HG02981 (cell line): ENCODE measurements at regions not wholly inside any gene's neighbourhood (a gene's known extent, or its start where the extent isn't known, plus 50 kb on each side); places are given as distances from the start of the nearest gene placed in this dataset.

ENCODE experiments used
- ATAC-seq: cut with Tn5 transposase; IDR thresholded peaks from one replicate; pipeline ENCODE4 v1.9.1; 2021; ENCODE audit warnings: mild to moderate bottlenecking, moderate library complexity; ENCODE audit not compliant: unreplicated experiment

DNA sequence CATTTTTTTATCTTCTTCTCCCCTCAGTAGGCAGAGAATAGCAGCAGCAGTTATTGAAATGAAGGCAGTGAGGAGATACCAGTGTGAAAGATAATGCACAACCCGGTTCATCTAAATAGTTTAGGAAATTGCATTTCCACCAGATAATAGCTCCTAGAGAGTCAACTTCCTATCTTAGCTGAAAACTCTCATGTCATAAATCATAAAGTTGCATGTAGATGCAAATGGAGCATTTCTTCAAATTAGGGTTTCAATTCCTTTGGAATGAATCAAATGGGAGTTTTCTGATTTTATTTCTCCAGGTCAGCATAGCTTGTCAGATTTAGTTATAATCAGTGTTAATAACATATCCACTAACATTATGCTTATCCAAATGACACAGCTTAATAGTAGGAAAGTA, 335.3 kb downstream of the CNTNAP4 start:
- no peak for ATAC-seq

DNA sequence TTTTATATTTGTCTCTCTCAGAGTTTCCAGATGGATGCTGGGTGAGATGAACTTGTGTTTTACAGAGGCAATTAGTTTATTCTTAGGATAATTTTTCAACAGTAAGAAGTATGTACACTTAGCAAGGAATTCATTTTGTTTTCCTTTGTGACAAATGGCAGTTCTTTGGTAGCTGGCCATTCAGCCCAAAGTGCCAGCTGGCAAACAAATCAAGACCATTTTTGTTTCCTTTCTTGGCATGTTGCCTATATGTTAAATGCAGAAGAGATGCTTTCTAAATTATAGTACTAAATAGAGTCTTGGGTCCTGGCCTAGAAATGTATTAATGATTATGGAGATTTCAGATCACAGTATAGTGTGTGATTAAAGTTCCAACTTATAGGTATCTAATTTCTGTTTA, 337.1 kb downstream of the CNTNAP4 start:
- ATAC-seq, result no peak

DNA sequence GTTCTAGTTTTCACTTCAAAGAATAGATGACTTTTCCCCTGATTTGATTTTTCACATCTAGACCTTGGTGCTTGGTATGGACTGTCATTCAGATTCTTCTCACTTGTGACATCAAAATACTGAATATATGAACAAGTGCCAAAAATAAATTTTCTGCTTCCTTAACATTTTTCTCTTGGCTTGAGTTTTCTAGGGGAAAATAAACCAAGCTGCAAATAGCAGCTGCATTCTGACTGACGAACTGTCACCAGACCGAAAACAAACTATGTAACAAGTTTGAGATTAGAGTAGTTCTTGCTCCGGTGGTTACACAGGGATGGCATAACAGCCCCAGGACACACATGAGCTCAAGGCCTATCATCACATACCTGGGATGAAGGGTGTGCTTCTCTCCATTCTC, 345.7 kb downstream of the CNTNAP4 start:
- no peak for ATAC-seq

DNA sequence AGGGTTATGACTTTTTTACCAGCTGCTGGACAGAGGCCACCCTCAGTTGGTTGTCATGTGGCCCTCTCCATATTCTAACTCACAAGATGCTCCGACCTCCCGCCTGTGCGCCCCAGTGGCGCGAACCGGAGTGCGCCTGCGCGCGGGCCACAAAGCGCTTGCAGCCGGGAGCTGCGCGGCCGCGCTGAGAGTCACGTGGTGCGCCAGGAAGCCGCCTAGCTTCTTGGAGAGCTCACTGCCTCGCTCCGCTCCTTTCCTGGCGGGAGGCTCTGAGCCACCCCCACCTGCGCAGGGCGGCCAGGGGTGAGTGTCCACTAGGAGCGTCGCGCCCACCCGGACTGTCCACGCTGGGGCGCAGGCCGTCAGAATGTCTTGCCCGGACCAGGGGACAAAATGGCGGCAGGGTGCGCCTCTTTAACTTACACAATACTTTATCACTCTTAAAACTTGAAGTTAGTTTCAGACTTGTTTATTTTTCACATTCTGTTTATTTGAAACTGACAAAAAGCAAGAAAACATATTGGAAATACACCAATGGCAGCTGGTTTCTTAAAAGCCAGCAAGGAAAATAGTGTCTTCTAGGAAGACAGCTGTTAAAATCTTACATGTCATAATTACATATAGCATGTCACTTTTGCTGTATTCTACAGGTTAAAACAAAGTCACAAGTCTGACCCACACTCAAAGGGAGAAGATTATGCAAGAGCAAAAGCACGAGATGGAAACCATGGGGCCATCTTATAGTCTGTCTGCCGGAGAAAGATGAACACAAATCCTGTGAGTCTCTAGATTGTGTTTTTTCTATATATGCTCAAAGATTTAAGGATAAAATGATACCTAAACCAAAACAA, 357.9 kb downstream of the CNTNAP4 start:
- no peak for ATAC-seq

DNA sequence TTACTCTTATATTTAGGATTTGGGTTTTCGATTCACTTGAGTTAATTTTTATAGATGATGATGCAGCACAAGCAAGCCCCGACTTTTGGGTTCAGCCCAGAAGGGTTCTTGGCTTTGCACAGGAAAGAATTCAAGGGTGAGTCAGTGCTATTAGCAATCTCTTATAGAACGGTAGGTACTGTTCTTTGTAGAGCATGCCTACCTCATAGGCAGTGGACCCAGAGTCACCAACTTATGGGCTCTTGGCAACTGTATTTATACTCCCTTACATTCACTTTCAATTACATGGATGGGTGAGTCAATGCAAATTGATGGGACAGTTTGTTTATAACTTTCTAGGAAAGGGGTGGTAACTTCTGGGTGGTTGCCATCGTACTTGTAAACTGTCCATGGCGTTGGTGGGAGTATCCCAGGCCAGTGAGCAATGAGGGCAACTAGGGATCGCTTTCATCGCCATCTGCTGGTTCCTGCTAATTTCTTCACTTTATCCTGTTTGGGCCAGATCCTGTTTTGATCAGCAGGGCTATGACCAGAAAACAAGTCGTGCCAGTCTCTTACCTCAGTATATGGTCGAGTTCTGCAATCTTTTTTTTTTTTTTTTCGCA, 362.6 kb downstream of the CNTNAP4 start:
- ATAC-seq, result peak; percentile 48

DNA sequence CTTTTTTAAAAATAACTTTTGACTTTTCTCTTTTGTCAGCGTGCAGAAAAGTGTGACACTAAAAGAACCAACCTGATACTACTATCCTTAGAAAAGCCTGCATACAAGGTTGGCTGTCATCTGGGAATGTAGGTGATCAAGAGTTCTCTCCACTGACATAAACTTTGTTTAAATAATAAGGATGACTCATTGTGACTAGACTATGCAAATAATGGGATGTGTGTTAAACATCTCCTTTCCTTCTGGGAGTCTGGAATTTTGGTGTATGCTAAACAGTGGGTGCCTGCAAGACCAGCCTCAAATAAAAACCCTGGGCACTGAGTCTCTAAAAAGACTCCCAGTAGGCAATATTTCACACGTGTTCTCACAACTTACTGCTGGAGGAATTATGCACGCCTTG, 373.4 kb downstream of the CNTNAP4 start:
- ATAC-seq, result no peak

DNA sequence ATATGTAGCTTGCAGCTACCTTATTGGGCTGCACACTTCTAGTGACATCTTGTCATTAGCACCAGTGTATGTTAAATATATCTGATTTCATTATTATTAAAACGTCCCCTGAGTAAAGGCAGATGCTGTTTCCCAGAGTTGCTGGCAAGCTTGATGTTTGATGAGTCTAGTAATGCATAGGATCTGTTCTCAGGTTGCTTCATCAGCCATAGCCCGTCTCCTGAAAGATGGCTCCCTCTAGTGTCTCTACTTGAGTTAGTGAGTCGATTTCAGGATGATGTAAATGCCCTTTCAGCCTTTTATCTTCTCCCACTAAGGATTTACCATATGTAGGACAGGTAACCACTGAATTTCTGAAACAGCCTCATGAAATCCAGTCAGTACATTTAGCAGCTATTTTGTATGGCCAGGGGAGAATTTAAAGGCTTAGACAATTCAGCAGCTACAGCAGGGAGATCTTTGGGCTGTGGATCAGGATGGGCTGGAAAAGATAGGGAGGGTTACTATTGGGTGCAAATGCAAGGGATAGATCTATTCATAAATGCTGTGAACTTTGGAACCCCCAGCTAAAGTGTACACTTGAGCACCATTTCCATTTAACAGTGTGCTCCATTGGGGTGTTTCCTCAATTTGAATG, 376.3 kb downstream of the CNTNAP4 start:
- ATAC-seq, result peak; percentile 69

DNA sequence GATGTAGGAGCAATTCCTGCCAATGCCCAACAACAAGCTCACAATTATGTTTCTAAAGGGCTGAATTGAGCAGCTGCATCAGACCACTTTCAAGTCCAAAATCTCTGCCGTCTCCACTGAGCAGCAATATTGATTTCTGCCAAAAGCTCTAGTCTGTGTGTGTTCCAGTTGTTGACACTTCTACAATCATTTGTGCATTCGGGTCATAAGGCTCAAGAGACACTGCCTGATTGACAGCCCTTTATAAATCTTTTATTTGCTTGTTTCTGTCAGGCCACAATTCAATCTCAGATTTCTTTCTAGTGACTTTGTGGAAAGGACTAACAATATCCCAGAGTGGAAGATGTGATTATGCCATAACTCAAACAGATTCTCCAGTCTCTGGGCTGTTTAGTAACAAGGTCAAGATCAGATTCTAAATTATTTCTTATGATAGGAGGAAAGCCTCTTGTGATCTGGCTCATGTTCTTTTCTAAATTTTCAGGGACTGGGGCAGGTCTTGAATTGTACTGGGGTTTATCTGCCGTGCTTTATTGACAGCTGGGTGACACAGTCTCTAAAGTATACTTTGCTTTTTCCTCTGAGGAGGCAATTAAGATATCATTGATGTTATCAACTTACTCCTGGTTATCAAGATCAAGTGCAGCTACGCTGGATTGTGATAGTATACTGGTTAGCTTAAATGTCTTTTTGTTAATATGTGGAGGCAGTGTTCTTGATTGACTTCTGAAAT, 377.1 kb downstream of the CNTNAP4 start:
- ATAC-seq, result no peak

DNA sequence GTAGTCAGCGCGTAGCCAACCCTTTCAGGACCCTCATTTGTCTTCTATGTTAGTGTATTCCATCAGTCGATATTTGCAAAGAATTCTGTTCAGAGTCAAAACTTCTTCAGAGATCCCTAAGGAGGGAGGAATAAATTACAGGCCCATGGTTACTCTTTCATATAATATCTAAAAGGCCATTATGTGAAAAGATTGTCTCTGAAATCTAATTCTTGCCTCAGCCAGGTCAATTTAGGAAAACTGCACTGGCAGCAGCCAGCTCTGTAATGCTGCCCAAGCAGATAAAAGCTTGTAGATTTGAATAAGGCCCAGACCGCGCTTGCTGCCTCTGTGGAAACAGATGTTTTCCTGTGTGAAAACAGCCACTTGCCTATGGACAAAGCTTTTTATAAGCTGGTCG, 379.8 kb downstream of the CNTNAP4 start:
- ATAC-seq, result no peak

DNA sequence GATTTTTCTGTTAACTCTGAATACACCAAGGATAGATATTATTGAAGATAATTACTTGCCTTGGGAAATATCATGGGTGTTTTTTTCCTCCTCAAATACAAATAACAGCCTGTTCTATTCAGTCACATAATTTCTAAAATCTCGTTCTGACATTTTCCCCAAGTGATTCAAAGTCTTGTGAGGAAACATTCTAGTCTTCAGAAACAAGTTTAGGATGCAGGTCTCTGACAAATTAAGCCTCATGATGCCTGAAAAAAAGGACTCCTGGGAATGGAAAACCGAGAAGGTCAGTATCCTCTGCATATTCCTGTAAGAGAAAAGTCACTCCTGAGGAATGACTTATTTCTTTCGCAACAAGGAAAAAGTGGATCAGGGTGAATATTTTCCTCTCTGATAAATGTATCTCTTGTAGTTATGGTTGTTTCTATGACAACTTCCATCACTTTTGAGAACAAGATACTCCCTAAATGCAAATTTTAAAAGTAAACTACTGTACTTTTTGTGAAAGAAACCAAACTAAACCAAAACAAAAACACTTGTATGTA, 384.6 kb downstream of the CNTNAP4 start:
- ATAC-seq, result no peak

DNA sequence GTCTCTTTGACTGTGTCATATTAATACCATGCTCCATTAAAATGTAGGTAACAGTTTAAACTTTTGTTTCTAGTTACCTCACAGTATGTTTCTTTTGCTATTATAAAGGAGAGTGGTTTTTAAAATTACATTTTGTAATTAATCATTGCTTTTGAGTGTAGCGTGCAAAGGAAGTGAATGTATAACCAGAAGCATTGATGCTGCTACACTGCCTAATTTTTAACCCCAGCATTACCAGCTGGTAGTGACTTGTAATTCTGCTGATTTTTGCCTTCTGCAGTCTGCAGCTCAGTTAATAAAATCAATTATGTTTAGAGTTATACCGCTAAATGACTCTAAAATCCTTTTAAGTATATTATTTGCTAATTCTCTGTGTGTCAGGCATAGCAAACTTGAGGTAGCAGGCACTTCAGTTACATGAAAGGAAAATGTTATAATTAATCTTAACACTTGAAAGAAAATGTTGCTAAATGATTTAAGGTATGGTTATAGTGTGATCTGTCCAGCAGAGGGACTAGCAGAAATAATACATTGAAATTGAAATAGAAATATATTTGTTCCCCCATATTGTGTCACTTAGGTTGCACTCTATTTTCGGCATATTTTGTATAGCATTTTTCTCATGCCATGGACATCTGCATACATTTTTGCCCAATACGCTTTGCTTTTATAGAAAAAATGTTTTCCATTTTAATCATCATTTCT, 388.5 kb downstream of the CNTNAP4 start:
- no peak for ATAC-seq

DNA sequence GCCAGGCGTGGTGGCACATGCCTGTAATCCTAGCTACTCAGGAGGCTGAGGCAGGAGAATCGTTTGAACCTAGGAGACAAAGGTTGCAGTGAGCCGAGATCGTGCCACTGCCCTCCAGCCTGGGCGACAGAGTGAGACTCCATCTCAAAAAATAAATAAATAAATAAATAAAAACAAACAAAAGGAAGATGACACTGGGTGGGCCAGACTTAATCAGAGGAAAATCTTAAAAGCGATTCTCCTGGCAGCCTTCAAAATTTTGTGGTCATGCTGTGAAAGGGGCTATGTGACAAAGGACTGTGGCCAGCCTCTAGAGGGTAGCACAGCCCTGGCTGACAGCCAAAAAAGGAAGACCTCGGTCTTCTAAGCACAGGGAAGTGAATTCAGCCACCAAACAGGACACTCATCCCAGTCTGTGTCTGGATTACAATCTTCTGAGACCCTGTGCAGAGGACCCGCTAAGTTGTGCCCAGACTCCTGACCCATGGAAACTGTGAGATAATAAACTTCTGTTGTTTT, 391.1 kb downstream of the CNTNAP4 start:
- no peak for ATAC-seq

DNA sequence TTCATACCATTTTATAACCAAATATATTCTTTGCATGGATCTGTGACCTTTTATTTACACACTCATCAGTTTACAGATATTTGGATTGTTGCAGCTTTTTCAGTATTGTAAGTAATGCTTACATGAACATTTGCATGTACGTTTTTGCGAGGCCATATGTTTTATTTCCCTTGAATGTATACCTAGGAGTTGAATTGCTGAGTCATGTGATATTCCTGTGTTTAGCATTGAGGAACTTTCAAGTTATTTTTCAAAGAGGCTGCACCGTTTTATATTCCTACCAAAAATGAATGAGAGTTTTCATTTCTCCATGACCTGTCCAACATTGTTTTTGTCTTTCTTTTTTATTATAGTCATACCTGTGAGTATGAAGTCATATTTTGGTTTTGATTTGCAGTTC, 392.1 kb downstream of the CNTNAP4 start:
- no peak for ATAC-seq

DNA sequence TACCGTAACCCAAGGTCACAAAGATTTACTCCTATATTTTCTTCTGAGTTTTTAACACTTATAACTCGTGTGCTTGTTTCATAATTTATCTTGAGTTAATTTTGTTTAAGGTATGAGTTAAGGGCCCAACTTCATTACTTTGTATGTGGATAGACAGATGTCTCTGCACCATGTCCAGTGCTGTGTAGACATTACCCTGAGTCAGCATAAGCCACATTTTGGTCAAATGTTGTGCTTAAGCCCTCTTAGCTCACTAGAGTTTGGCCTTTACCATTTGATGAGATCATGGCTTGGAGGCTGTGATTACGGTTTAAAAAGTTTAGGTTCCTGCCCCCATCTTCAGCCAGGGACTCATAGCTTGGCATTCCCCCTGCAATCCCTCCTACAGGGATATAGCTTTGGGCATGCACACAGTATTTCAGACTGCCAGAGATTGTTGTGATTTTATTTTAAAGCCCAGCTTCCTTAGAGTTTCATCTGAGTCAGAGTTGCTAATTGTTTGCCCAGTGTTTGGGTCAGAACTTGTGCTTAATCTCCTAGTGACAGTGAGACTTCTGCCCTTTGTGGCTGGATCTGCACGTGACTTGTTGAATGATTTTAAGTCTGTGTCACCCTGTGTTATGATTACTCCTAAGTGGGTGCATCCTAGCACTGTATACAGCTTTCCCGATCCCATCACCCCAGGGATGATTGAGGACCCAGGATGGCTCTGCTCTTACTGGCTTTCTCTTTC, 393.1 kb downstream of the CNTNAP4 start:
- no peak for ATAC-seq

DNA sequence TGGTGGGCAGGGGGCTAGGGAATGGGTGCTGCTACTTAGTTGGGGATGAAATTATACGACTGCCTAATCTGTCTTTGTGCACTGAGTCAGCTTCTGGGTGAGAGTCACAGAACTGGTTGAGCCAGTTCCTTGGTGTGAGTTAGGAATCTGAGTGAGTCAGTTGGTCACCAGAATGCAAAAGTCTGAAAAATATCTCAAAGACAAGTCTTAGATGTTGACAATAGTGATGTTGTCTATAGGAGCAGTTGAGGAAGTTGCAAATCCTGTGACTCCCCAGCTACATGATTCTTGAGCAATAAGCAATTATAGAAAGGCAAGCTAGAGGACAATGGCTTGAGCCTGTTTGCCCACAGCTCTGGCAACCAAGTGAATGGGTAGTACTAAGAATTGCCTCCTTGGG, 399.2 kb downstream of the CNTNAP4 start:
- no peak for ATAC-seq

DNA sequence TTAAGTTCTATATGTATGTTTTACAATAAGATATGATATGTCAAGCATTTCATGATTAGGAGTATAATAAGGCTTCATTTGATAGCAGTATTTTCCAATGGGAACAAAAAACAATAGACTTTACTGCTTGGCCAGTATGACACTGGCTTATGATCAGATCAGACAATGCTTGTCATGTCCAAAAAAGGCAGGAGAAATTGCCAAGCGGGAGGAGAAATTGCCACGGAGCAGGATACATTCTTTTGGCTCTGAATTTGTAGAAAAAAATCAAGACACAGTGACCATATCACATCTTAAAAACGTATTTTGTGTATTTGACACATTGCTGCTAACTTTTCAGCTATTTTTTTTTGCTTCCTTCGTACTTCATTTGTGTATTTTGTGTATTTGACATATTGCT, 404.1 kb downstream of the CNTNAP4 start:
- no peak for ATAC-seq

DNA sequence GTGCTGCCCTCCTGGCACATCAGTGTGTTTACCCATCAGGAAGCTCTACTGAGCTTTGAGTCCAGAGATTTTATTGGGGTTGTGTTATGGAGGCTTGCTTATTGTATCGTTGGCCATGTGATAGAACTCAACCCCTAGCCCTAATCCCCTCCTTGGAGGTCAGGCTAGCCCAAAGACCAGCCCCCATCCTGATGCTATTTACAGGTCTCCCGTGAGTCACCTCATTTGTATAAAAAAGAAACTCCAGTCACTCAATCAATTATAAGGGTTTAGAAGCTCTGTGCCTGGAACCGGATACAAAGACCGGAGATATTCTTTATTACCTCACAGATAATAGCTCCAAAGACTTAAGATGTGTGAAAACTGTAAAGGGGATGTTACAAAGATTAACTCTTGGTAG, 405.9 kb downstream of the CNTNAP4 start:
- no peak for ATAC-seq

DNA sequence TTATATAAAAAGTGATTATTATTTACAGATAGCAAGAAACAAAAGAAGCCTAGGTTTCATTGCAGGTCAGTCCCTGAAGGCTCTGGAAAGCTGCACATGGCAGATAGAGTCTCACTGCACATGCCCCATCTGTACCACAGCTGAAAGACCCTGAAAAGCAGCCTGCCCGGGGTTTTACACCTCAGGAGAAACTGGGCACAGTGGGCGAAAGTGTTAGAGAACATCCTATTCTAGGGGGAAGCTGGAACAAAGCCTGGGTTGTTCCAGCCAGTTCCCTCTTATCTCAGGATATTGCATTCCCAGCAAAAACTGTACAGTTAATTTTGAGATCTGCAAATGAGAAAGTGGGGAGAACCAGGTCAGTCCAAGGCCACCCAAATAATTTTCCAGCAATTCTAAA, 419.7 kb downstream of the CNTNAP4 start:
- ATAC-seq, result no peak

DNA sequence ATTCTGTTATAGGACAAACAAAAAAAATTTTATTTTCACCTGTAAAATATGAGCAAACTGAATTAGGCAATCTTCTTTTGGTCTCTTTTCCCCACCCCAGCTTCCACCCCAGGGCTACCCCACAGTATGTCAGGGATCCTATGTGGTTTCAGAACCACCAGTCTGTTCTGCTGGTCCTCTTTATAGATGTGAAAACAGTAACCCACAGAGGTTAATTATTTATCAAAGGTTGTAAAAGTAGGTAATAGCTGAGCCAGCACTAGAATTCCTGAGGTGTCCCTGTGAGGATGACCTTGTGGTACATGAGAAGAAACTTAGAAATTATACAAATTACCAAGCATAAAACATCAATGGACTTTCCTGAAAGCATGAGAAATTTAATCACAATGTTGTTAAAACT, 428.7 kb downstream of the CNTNAP4 start:
- no peak for ATAC-seq

DNA sequence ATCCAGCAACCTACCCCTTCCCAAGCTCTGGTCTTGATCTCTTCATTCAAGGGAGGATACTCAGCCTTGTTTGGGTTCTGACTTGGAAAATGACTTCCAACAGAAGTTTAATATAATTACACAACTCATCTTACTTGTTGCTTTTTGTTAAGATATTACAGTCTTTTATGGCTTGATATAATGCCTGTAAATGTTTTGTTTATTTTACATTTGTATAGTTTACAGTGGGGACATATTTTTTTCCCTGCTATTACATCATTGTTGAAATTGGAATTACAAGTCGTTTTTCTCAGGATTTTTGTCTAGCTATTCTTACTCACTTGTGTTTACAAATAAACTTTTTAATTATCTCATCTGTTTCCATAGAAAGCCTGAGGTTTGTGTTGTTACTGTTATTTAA, 436.0 kb downstream of the CNTNAP4 start:
- ATAC-seq, result no peak
